ENCODE measurements at regions not wholly inside any gene's neighbourhood (a gene's known extent, or its start where the extent isn't known, plus 50 kb on each side); places are given as distances from the start of the nearest gene placed in this dataset.

GRCh38 chr14:58861586-58861985, 223.8 kb downstream of the DACT1 start:
- H2AFZ ChIP-seq (ENCODE audit: low read depth, low read length, poor library complexity, severe bottlenecking), result no peak overlapping the region
- H3K4me2 ChIP-seq (ENCODE audit: low read length), result no peak overlapping the region
- no peak overlapping the region for H3K9ac ChIP-seq (ENCODE audit: low read length)
- DNase-seq (ENCODE audit: low read depth, low spot score), result no peak
- CTCF ChIA-PET, result no interaction called here
- peaks cover 0 to 6% of the 10 kb centered on the region in 2 experiments; a peak in 2 of 4 replicates for H3K4me1 ChIP-seq (ENCODE audit: control insufficient read depth in 1 of 2, insufficient read depth in 2 of 2, low read length in 2 of 2)
- no peaks in the 10 kb centered on the region for H4K20me1 ChIP-seq (ENCODE audit: insufficient read depth)
- H3K27ac ChIP-seq (ENCODE audit: low read depth, low read length), result no peak overlapping the region
- no peaks in the 10 kb centered on the region for H3K9me2 ChIP-seq (ENCODE audit: insufficient read depth)
- POLR2A ChIA-PET, result no interaction called here
- TF ChIP-seq JUND (IDR thresholded peaks at IDR 0.05) (no peak), POLR2AphosphoS5 (IDR thresholded peaks at IDR 0.05; ENCODE audit: low read depth, low read length) (no peak), RAD21 (IDR thresholded peaks at IDR 0.05; ENCODE audit: low read depth) (no peak), SP1 (IDR thresholded peaks at IDR 0.05; ENCODE audit: low read depth) (no peak)
- H3K36me3 ChIP-seq (ENCODE audit: control insufficient read depth in 1 of 2, insufficient read depth in 2 of 2, low read length in 2 of 2), result no peaks in the 10 kb centered on the region
- no peak overlapping the region for H3K4me3 ChIP-seq (replicated peaks in 1 of 2; ENCODE audit: low read depth in 1 of 2, low read length in 2 of 2)
- H3K27me3 ChIP-seq (ENCODE audit: insufficient read depth, low read length), result no peaks in the 10 kb centered on the region
- BruUV-seq (replicated peaks), result no TSS peak
- no peaks in the 10 kb centered on the region for H3K9me3 ChIP-seq (ENCODE audit: control insufficient read depth in 1 of 2, insufficient read depth in 1 of 2, low read depth in 1 of 2, low read length in 2 of 2)
- no peaks in the 10 kb centered on the region for H3K79me2 ChIP-seq (ENCODE audit: insufficient read depth, low read length)
- RAD21 ChIA-PET (ENCODE audit: low non-redundant PET in 1 of 2, low total read pairs in 2 of 2, uncharacterized antibody in 2 of 2, unreplicated experiment in 2 of 2), result no interaction called here
- intact Hi-C loops (cut with micrococcal nuclease), result no loop called here
- ATAC-seq, result no peak

DNA sequence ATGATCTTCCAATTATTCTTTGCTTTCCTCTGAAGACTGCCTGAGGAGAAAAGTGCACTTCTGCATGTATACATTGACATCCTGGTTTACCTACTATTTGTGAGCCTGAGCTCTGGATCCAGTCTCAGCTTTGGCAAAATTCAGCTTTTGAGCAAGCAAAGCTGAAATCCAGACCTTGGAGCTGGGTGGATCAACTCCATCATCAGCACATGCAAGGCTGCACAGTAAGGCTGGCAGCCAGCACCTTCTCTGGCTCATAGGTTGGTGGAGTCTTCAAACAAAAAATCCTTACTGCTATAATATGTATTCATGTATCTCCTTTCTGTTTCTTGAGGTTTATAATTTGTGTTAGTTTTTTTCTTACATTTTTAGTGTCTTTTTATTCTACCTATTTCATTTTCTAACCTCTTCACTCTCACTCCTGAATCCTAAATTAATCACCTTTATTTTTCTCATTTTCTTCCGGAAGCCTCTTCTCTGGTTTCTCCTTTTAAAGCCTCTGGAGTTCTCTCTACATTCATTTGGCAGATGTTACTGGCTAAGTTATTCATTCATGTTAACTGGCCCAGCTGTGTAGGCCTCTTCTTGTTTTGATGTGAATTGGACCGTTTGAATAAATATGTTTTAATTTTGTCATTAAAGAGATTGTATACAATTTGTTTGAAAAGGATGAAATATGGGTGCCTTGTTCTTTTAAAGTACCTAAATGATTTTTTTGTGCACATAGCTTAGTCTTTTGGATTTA, 224.8 kb downstream of the DACT1 start:
- TF ChIP-seq, protein P1, sequence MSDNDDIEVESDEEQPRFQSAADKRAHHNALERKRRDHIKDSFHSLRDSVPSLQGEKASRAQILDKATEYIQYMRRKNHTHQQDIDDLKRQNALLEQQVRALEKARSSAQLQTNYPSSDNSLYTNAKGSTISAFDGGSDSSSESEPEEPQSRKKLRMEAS (IDR thresholded peaks at IDR 0.05), result no peak
- TF ChIP-seq SIN3A (IDR thresholded peaks at IDR 0.05; ENCODE audit: low read depth) (no peak), EZH2 (IDR thresholded peaks at IDR 0.05) (no peak), CBX3 (IDR thresholded peaks at IDR 0.05; ENCODE audit: low read depth) (no peak), CEBPB (IDR thresholded peaks at IDR 0.05; ENCODE audit: low read depth) (no peak), SRF (IDR thresholded peaks at IDR 0.05; ENCODE audit: low read depth) (no peak), FOSL1 (IDR thresholded peaks at IDR 0.05; ENCODE audit: low read depth) (no peak), TCF7L2 (IDR thresholded peaks at IDR 0.05; ENCODE audit: borderline replicate concordance, extremely low read depth, insufficient read depth, insufficient read length) (no peak), POLR2AphosphoS5 (IDR thresholded peaks at IDR 0.05; ENCODE audit: low read depth, low read length) (no peak), JUND (IDR thresholded peaks at IDR 0.05) (no peak), YY1 (IDR thresholded peaks at IDR 0.05; ENCODE audit: extremely low read depth, insufficient replicate concordance, low read depth, low read length) (no peak), POLR2A (IDR thresholded peaks at IDR 0.05; ENCODE audit: borderline replicate concordance, extremely low read depth, insufficient read depth, insufficient read length) (no peak)
- Histone ChIP-seq H3K36me3 (ENCODE audit: control insufficient read depth in 1 of 2, insufficient read depth in 2 of 2, low read length in 2 of 2) (no peaks in the 10 kb centered on the region), H3K4me1 (ENCODE audit: control insufficient read depth in 1 of 2, insufficient read depth in 2 of 2, low read length in 2 of 2) (peaks cover 0 to 7% of the 10 kb centered on the region in 2 experiments; a peak in 2 of 4 replicates), H3K9ac (ENCODE audit: low read length) (no peak overlapping the region), H3K9me3 (ENCODE audit: control insufficient read depth in 1 of 2, insufficient read depth in 1 of 2, low read depth in 1 of 2, low read length in 2 of 2) (no peaks in the 10 kb centered on the region), H3K4me3 (replicated peaks in 1 of 2; ENCODE audit: low read depth in 1 of 2, low read length in 2 of 2) (no peak overlapping the region), H3K27ac (ENCODE audit: low read depth, low read length) (no peak overlapping the region), H3K9me2 (ENCODE audit: insufficient read depth) (no peaks in the 10 kb centered on the region), H3K27me3 (ENCODE audit: insufficient read depth, low read length) (no peaks in the 10 kb centered on the region), H2AFZ (ENCODE audit: low read depth, low read length, poor library complexity, severe bottlenecking) (no peak overlapping the region), H4K20me1 (ENCODE audit: insufficient read depth) (no peaks in the 10 kb centered on the region), H3K4me2 (ENCODE audit: low read length) (no peak overlapping the region), H3K79me2 (ENCODE audit: insufficient read depth, low read length) (no peaks in the 10 kb centered on the region)
- ChIA-PET RAD21 (ENCODE audit: low non-redundant PET in 1 of 2, low total read pairs in 2 of 2, uncharacterized antibody in 2 of 2, unreplicated experiment in 2 of 2) (no interaction called here), CTCF (no interaction called here), POLR2A (no interaction called here)
- intact Hi-C loops (cut with micrococcal nuclease), result no loop called here
- DNase-seq (ENCODE audit: low read depth, low spot score), result no peak
- no peak for ATAC-seq
- BruUV-seq (replicated peaks), result no TSS peak
